HL-60 (cell line): ENCODE measurements at regions not wholly inside any gene's neighbourhood (a gene's known extent, or its start where the extent isn't known, plus 50 kb on each side); places are given as distances from the start of the nearest gene placed in this dataset.

Source experiments
- GABPA ChIP-seq: IDR thresholded peaks from 2 replicates; pipeline ENCODE4 v1.6.1; 2012; ENCODE audit warnings: low read depth
- TF ChIP-seq, protein P1 (sequence below): IDR thresholded peaks from one replicate; pipeline ENCODE4 v1.5.1; 2011; ENCODE audit warnings: low read length, control low read depth, inconsistent platforms; ENCODE audit not compliant: insufficient read depth

DNA sequence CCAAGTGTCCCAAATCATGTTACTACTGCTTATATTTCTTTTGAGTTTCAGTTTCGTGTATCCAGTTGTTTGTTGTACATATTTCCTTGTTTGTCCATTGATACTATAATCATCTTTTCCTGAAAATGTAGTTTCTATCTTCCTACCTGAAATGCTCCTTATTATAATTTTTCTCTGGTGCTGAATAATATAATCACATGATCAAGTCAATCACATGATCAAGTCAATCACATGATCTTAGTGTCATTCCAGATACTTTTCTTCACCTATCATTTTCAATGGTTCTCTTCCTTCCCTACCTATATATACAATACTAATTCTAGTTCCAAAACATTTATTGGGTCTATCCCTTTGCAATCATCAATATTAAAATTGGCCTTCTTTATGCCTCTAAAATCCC, 2058.8 kb downstream of the PCDH7 start:
- TF ChIP-seq, protein P1, sequence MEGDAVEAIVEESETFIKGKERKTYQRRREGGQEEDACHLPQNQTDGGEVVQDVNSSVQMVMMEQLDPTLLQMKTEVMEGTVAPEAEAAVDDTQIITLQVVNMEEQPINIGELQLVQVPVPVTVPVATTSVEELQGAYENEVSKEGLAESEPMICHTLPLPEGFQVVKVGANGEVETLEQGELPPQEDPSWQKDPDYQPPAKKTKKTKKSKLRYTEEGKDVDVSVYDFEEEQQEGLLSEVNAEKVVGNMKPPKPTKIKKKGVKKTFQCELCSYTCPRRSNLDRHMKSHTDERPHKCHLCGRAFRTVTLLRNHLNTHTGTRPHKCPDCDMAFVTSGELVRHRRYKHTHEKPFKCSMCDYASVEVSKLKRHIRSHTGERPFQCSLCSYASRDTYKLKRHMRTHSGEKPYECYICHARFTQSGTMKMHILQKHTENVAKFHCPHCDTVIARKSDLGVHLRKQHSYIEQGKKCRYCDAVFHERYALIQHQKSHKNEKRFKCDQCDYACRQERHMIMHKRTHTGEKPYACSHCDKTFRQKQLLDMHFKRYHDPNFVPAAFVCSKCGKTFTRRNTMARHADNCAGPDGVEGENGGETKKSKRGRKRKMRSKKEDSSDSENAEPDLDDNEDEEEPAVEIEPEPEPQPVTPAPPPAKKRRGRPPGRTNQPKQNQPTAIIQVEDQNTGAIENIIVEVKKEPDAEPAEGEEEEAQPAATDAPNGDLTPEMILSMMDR, result no peak
- no peak for TF ChIP-seq GABPA
